ENCODE measurements at regions not wholly inside any gene's neighbourhood (a gene's known extent, or its start where the extent isn't known, plus 50 kb on each side); places are given as distances from the start of the nearest gene placed in this dataset.
A peak's percentile ranks its signal among the peaks of the same experiment; 100 is the strongest.

GRCh38 chr2:54387059-54387991 lies 68.8 kb upstream of the SPTBN1 start:
- no TSS peak for BruUV-seq (replicated peaks)
- no peak overlapping the region for H3K4me3 ChIP-seq (replicated peaks in 1 of 3; ENCODE audit: insufficient read depth in 1 of 3, low read depth in 2 of 3, low read length in 3 of 3)
- no peak overlapping the region for H3K9ac ChIP-seq (ENCODE audit: insufficient read depth, low read depth, low read length)
- POLR2A ChIA-PET, result no interaction called here
- no peak overlapping the region for H2AFZ ChIP-seq (ENCODE audit: low read length)
- no peaks in the 10 kb centered on the region for H3K9me3 ChIP-seq (ENCODE audit: low read length)
- no peaks in the 10 kb centered on the region for H3K79me2 ChIP-seq (ENCODE audit: insufficient read depth, low read length)
- H3K4me1 ChIP-seq (ENCODE audit: insufficient read depth, low read length), result peaks cover 15% of the 10 kb centered on the region
- no peaks in the 10 kb centered on the region for H4K20me1 ChIP-seq (ENCODE audit: insufficient read depth, low read length)
- H3K4me2 ChIP-seq (ENCODE audit: low read depth, low read length), result no peak overlapping the region
- ATAC-seq, result peak; percentile 22
- H3K27ac ChIP-seq (ENCODE audit: extremely low read length, insufficient read depth, low read length), result no peak overlapping the region
- intact Hi-C loops (cut with micrococcal nuclease; ENCODE audit: unreplicated experiment) (no loop called here), in situ Hi-C loops (cut with HindIII; ENCODE audit: extremely low pct_ligation_motif_present, low pct_unique_long_range_greater_than_20kb) (no loop called here)
- 51% methylated on average over 7 of the region's 7 CpGs for WGBS (ENCODE audit: low lambda C conversion rate)
- DNase-seq (ENCODE audit: low spot score), result no peak
- CTCF ChIA-PET (ENCODE audit: low intra/inter-chr PET ratio, low total read pairs), result no interaction called here
- no peaks in the 10 kb centered on the region for H3K36me3 ChIP-seq (replicated peaks in 1 of 2; ENCODE audit: control insufficient read depth in 1 of 2, insufficient read depth in 2 of 2, low read length in 2 of 2)
- no peak for FAIRE-seq
- peaks cover 5 to 19% of the 10 kb centered on the region in 2 experiments; a peak in 3 of 5 replicates for H3K27me3 ChIP-seq (ENCODE audit: control insufficient read depth in 1 of 2, insufficient read depth in 2 of 2, low read length in 2 of 2)
- TF ChIP-seq KDM4B (CRISPR knock-in tag; IDR thresholded peaks at IDR 0.05) (no peak), RCOR2 (CRISPR knock-in tag; IDR thresholded peaks at IDR 0.05) (no peak), GRHL1 (CRISPR knock-in tag; conservative IDR thresholded peaks at IDR 0.05) (no peak), PITX1 (CRISPR knock-in tag; IDR thresholded peaks at IDR 0.05) (no peak), PRDM15 (CRISPR knock-in tag; IDR thresholded peaks at IDR 0.05) (no peak), ZFP41 (CRISPR knock-in tag; IDR thresholded peaks at IDR 0.05; ENCODE audit: borderline replicate concordance) (no peak), ZNF496 (CRISPR knock-in tag; IDR thresholded peaks at IDR 0.05; ENCODE audit: insufficient replicate concordance) (no peak), HINFP (CRISPR knock-in tag; IDR thresholded peaks at IDR 0.05; ENCODE audit: low read depth) (no peak), ZNF841 (CRISPR knock-in tag; IDR thresholded peaks at IDR 0.05; ENCODE audit: borderline replicate concordance) (no peak), SNAPC4 (CRISPR knock-in tag; IDR thresholded peaks at IDR 0.05) (no peak), ZNF136 (CRISPR knock-in tag; IDR thresholded peaks at IDR 0.05; ENCODE audit: low read depth) (no peak)

Measured in HepG2 (cell line).